Fibroblast of pulmonary artery (primary cell): ENCODE measurements at regions not wholly inside any gene's neighbourhood (a gene's known extent, or its start where the extent isn't known, plus 50 kb on each side); places are given as distances from the start of the nearest gene placed in this dataset.

ENCODE experiments used
- DNase-seq: peaks from one replicate; pipeline ENCODE4 v3.0.0-alpha.2; 2010; ENCODE audit warnings: low read depth
- H3K4me3 ChIP-seq: replicated peaks from 2 replicates; pipeline ENCODE4 v1.5.1; 2011; ENCODE audit warnings: low read depth, mild to moderate bottlenecking, control low read depth, low read length, moderate library complexity
- TF ChIP-seq, protein P1 (sequence below): IDR thresholded peaks from 2 replicates; pipeline ENCODE4 v1.5.1; 2011; ENCODE audit warnings: mild to moderate bottlenecking, control low read depth, low read length, inconsistent platforms; ENCODE audit errors: missing control alignments

DNA sequence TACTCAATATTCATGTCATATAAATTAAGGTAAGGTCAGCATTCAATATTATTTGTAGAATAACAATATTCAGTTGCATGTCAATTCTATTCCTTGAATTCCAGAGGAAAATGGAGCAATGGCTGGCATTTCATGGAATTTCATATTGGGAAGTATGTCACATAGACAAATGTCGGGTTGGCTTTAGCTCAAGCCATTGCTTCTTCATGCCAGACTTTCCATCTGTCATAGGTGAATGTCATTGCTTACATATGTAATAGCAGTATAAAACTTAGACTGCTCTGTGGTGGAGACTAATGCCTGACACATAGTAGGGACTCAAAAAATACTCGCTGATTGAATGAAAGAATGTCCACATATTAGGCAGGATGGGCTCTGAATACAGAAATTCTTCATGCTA lies 509.6 kb upstream of the CHORDC1 start:
- DNase-seq: no peak
- TF ChIP-seq, protein P1, sequence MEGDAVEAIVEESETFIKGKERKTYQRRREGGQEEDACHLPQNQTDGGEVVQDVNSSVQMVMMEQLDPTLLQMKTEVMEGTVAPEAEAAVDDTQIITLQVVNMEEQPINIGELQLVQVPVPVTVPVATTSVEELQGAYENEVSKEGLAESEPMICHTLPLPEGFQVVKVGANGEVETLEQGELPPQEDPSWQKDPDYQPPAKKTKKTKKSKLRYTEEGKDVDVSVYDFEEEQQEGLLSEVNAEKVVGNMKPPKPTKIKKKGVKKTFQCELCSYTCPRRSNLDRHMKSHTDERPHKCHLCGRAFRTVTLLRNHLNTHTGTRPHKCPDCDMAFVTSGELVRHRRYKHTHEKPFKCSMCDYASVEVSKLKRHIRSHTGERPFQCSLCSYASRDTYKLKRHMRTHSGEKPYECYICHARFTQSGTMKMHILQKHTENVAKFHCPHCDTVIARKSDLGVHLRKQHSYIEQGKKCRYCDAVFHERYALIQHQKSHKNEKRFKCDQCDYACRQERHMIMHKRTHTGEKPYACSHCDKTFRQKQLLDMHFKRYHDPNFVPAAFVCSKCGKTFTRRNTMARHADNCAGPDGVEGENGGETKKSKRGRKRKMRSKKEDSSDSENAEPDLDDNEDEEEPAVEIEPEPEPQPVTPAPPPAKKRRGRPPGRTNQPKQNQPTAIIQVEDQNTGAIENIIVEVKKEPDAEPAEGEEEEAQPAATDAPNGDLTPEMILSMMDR: no peak
- H3K4me3 ChIP-seq: no peak overlapping the region

DNA sequence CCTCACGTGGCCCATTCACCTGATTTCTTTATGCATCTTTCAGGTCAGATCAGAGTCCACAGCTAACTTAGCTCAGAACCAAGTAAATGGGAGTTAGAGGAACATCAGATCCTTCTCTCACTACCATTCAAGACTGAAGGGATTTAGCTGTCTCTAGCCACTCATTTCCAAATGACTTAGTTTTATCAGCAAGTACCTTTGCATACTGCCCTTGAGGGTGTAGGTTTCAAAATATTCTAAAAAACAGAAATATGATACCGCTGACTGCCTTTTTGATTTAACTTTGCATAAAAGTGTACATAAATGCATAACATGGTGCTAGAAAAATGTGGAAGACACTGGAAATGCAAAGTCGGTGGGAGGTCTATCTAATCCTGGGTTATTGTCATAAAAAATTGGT lies 500.6 kb upstream of the CHORDC1 start:
- DNase-seq: no peak
- TF ChIP-seq, protein P1: no peak
- no peak overlapping the region for H3K4me3 ChIP-seq

DNA sequence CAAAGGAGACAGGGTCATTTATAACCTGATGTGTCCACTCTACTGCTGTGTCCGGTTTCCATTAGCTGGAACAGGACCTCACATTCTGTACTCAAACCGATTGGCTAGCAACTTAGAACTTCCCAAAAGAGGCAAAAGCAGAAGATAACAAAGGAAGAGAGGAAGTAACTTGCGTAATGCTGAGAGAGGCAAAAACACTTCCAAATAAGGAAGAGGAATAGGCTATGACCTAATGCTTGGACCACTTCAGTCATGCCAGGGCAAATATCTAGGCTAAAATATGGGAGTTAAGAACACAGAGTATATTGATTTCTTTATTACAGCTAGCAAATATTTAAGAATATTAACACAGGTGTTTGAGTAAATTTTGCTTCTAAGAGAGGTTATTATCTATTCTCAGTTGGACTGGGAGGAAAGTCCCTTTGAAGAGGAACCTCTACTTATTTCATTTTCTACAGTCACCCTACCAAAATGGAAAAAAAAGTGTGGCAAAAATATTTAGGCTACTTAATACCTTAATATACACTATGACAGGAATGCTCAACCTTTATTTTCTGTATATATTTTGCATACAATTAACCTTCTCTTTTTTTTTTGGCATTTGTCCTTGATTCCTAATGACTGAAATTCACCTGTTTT lies 499.8 kb upstream of the CHORDC1 start:
- TF ChIP-seq, protein P1: no peak
- peak; percentile 16 for DNase-seq

DNA sequence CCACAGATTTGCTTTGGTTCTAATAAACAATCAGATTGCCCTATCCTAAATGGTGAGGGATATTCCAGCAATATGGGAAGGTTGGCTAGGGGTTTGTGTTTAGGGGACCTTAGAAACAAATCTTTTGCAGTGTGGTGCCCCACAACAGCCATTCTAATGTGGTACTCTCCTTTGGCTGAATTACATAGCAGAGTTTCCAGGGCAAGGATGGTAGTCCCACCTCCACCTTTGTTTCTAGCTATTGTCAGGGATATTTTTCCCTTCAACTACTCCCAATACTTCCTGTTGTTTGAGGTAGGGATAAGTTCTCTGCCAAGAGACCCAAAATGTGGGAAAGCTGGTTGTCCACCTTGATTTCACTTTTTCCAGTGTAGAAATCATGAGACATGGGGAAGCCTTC lies 494.7 kb upstream of the CHORDC1 start:
- no peak for DNase-seq
- TF ChIP-seq, protein P1: no peak
- H3K4me3 ChIP-seq: no peak overlapping the region

More for the DNA sequence above, 499.8 kb upstream of the CHORDC1 start:
- H3K4me3 ChIP-seq: no peak overlapping the region

DNA sequence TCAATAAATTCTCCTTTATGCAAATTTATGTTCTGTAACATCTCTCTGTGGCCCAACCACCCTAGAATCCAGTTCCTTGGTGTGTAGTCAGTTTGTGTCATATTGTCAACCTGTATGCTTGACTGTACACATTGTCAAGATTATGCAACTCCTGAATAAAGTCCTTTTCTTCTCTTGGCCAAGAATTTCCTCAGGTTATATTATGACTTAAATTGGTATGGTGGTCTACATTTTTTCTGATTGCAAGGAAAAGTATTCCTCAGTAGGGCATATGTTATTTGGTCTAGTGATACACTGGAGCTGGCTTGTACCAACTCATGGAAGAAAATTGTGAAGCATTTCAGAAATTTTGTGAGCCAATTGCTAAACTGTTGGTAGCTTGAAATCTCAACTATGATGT lies 482.8 kb upstream of the CHORDC1 start:
- H3K4me3 ChIP-seq: no peak overlapping the region
- TF ChIP-seq, protein P1: no peak
- no peak for DNase-seq

DNA sequence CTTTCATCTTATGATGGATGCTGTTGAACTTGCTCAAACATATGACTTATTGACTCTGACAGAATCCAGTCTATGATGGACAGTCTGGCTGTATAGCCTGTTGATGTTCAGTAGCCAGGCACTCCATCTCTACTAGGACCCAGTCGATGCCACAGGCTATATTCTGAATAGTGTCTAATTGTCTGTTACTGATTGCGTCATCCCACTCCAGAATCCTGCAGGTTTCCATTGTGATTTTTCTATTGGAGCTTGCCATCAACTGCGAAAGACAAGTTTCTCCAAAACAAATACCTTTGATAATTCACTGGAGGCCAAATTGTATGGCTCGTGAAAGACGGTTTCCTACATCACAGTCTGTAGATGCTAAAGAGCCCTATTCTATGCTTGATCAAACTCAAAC lies 481.7 kb upstream of the CHORDC1 start:
- H3K4me3 ChIP-seq: no peak overlapping the region
- TF ChIP-seq, protein P1: no peak
- DNase-seq: no peak

DNA sequence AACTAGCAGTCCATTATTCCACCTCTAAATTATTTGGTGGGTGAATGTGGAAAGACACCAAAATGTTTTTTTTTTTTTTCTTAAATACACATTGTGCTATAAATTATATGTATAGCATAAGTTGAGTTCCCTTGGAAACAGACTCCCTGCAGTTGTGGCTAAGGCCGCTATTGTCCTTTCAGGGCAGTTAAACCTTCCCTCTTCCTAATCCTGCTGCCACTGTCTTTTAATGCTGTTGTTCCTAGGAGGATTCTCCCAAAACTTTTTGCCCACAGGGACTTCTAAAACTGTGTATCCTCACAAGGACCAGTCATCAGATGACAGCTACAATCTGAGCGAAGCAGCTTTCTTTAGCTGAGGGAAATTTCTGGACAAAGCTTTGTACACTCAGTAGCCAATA lies 478.9 kb upstream of the CHORDC1 start:
- DNase-seq: no peak
- no peak overlapping the region for H3K4me3 ChIP-seq
- TF ChIP-seq, protein P1: no peak
